NCI-H2227 treated with DMSO at 0.1 percent for 48 hours (cell line): ENCODE measurements at regions not wholly inside any gene's neighbourhood (a gene's known extent, or its start where the extent isn't known, plus 50 kb on each side); places are given as distances from the start of the nearest gene placed in this dataset.

Experiments used
- DNase-seq: peaks from one replicate; lab custom pipeline; 2025; lab: John Stamatoyannopoulos, UW

DNA sequence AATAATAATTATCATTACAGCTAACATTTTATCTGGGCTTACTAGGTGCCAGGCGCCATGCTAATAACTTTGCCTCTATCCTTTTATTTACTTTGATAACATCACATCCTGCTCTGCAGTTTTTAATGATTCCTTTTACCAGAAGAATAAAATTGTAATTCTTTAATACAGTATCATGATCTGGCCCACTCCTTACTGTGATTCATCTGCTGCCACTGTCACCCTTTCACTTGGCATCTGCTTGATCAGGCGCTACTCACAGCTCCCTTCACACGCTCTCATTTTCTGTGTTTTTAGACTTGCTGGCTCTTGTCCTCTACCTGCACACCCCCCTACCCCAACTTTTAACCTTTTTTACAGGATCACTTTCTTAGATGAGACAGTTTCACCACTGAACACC, 167.5 kb downstream of the NTMT2 start:
- no peak for DNase-seq

DNA sequence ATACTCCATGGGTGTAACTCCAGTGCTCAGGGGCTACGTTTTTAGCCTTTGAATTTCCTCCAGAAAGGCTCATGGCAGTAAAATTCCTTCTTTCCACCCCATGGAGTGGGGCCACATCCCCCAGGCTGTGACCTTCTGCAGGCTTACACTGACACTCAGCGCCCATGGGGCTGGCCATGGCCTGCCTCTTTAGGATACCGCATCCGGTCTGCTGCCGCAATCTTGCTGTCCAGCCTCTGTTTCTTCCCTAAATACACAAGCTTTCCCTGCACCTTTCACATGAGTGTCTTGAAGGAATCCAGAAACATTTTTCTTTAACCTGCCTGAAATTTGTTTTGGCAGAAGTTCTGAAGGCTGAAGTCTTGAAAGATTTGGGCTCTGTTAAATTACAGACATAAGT, 170.5 kb downstream of the NTMT2 start:
- DNase-seq = no peak

DNA sequence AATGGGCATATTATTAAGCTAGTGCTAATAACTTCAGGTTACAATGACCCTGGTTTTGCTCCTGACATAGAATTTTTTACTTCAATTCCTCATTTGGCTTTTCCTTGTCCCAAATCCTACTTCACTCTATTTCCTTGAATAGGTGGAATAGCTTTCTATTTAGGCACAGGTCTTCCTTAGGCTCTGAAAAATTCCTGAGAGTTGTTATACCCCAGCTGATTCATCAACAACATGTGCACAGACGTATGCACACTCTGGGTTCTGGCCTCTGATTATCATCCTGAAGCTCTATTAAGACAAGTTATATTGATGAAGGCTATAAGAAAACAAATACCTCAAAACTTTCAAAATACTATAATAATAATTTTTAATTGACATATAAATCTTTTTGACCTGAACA, 172.4 kb downstream of the NTMT2 start:
- DNase-seq = no peak

DNA sequence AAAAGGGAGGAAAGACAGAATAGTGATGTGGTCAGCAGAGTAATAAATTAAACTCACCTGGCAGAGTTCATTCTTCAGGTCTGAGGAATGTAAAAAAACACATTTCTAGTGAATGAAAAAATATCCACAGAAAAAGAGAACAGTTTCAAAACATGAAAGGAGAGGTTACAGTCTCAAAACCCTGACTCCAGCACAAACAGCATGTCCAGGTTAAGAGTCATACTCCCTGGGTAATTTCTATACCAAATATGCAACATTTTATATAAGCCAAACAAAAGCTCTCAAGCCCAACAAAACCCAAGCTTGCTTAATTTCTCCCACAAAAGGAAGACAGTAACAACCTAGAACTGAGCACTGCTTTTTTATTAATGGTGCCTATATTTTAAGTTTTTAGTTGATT, 173.0 kb downstream of the NTMT2 start:
- no peak for DNase-seq

DNA sequence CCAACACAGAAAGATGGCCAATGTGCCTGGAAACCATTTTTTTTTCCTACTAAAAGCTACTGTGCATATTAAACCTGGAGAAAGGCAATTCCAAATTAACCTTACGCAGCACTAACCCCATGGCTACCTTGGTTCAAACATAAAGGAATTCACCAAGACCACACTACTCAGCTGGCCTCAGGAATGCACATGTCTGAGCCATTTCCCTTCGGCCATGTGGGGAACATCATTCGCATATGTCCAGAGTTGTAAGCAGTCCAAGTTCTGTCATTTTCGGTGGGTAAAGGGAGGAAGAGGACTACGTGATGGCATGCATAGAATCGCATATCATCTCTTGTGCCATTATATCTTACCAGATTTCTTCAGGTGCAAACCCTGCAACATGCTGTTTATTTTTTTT, 175.4 kb downstream of the NTMT2 start:
- no peak for DNase-seq

GRCh38 chr1:170326186-170326585, 180.4 kb downstream of the NTMT2 start:
- DNase-seq = no peak

DNA sequence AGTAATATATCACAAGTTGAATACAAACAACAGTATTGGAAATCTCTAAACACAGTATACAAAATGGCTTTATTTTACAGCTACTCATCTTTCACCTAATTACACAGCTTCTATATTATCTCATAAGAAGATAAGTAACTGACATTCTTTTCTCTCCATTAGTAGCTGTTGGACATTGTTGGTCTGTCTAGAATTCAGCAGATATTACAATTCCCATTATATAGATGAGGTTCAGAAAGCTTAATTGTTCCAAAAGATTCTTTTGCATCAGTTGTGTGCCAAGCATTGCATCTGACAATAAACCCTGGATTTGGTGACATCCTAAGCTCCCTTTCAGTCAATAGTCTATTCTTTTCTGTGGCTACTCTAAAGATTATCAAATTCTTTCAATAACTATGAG, 187.0 kb downstream of the NTMT2 start:
- DNase-seq = no peak

GRCh38 chr1:170337413-170337994, 191.7 kb downstream of the NTMT2 start:
- no peak for DNase-seq

GRCh38 chr1:170339534-170339933, 192.4 kb upstream of the GORAB start:
- no peak for DNase-seq

DNA sequence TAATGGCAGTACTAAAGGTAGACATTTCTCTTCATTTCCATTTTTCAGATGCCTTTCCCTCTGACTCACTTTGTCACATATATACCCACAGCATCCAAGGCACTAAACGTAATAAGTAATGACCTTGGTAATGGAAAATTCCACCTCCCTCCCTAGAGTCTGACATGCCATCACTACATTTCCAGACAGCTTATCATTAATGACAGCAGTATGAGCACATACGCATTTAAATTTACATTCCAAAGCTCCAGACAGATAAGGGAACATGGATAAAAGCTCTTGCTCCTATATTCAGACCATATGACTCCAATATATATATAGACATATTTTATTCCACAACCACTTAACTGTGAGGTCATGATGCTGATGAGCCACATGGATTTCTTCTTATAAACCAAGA, 191.7 kb upstream of the GORAB start:
- no peak for DNase-seq

- no peak for DNase-seq
Measured at GRCh38 chr1:170351366-170351946, 180.5 kb upstream of the GORAB start.

GRCh38 chr1:170354246-170354645, 177.7 kb upstream of the GORAB start:
- DNase-seq = no peak

DNA sequence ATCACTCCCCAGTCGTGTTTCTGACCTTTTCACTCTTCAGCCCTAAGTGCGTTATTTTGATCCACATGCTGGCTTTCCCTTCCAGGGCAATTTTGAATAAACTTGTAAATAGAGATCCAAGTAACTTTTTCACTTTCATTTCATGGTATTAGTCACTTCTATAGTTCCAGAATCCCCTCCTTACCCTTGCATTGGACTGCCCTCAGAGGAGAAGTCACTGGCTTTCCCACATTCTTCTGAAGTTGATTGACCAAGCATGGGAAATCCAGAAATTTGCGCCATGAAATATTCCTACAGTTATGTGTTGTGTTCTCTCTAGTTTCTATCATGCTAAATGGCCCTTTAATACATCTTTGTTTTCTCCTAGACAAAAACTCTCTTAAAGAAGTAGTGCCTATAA, 177.3 kb upstream of the GORAB start:
- DNase-seq = no peak

- DNase-seq = no peak
Measured at GRCh38 chr1:170355267-170355801, 176.6 kb upstream of the GORAB start.

GRCh38 chr1:170356585-170356984, 175.4 kb upstream of the GORAB start:
- DNase-seq = no peak

DNA sequence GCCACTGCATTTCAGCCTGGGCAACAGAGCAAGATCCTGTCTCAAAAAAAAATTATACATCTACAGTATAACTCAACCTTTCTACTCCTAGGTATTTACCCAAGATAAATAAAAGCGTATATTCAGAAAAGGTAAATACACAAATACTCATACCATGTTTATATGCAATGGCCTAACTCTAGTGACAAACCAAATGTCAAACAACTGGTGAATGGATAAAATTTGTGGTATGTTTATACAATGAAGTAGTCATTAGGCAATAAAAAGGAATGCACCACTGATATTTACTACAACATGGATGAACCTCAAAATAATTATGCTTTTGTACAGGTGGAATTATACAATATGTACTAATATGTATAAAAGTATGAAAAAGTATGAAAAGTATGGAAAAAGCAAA, 174.2 kb upstream of the GORAB start:
- no peak for DNase-seq

GRCh38 chr1:170360601-170361000, 171.4 kb upstream of the GORAB start:
- no peak for DNase-seq

DNA sequence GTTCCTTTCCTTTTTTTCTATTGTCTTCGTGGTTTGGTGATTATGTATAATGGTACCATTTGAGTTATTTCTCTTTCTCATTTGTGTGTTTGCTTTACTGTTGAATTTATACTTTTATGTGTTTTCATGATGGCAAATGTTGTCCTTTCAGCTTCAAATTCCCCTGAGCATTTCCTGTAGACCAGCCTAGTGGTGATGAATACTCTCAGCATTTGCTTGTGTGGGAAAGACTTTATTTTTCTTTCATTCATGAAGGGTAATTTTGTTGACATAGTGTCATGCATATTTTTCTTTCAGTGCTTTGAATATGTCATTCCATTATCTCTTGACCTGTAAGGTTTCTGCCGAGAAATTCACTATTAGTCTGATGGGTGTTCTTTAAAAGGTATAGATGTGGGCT, 166.6 kb upstream of the GORAB start:
- DNase-seq = no peak

GRCh38 chr1:170366980-170367379, 165.0 kb upstream of the GORAB start:
- DNase-seq = no peak

DNA sequence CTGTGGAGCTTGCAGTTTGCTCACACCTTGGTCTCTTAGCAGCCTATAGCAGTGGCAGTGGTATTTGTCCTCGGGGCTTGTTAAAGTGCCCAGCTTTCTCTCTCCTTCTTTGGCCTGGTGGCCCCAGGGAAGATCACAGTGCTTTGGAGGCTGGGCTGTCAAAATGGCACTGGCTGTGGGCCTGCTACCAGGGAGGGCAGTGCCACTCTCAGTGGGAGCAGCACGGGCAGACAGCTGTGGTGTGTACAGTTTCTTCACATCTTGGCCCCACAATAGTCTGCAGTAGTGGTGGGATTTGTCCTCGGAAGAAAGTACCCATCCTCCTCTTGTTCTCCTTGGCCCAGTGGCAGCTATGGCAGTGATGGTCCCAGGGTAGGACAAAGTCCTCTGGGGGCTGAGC, 164.4 kb upstream of the GORAB start:
- DNase-seq = no peak

DNA sequence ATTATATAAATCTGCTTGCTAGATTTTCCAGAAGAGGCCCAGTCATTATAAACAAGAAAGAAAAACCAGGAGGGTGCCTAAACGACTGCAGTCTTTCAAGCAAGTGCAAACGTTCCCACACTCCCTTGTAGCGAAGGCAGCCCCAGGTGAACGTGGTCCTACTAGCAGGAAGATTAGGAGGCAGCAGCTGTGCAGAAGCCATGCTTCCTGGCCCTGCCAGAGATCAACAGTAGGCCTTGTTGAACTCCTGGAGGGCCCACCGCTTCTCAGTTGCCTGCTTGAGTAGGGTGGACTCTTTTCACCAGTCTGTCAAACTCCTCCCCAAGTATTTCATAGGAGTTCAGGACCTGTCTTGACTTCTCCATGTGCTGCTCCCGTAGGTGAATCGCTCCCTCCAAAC, 163.0 kb upstream of the GORAB start:
- no peak for DNase-seq

DNA sequence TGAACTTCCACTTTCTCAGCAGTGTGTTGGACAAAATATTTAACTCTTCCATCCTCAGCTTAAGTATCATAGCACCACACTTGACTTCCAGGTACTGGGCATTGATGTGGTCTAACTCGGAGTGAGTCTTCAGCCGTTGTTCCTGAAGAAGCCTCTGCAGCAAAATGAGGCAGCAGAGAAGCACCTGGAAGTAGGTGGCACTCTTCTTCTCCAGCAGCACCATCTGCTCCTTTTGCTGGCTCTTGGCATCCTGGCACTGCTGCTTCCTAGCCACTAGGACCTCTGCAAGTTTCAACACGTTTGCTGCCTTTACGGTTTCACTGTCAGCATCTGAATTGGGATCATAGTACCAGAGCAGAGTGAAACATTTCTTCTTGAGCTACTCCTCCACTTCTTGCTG, 162.5 kb upstream of the GORAB start:
- DNase-seq = no peak

GRCh38 chr1:170370087-170370486, 161.9 kb upstream of the GORAB start:
- DNase-seq = no peak

- DNase-seq = no peak
Measured at GRCh38 chr1:170375082-170375723, 156.8 kb upstream of the GORAB start.
